ENCODE measurements at regions not wholly inside any gene's neighbourhood (a gene's known extent, or its start where the extent isn't known, plus 50 kb on each side); places are given as distances from the start of the nearest gene placed in this dataset.

- Histone ChIP-seq H3K4me1 (replicated peaks in 1 of 4; ENCODE audit: control insufficient read depth in 3 of 4, insufficient read depth in 4 of 4, low read length in 3 of 4) (no peaks in the 10 kb centered on the region), H4K20me1 (replicated peaks in 1 of 2; ENCODE audit: control insufficient read depth in 1 of 2, insufficient read depth in 2 of 2, low read length in 2 of 2) (no peaks in the 10 kb centered on the region), H3K23me2 (ENCODE audit: low read depth, low read length) (no peaks in the 10 kb centered on the region), H3K4me3 (ENCODE audit: extremely low read depth in 1 of 4, insufficient read depth in 2 of 4, low read depth in 3 of 4, low read length in 4 of 4) (no peak overlapping the region), H3K18ac (ENCODE audit: extremely low read depth, low read length) (no peak overlapping the region), H4K5ac (ENCODE audit: insufficient read length, low read depth, low read length) (no peak overlapping the region), H3K9me3 (ENCODE audit: insufficient read depth in 2 of 2, low read depth in 1 of 2, low read length in 1 of 2) (no peaks in the 10 kb centered on the region), H4K91ac (replicated peaks; ENCODE audit: insufficient read length, low read length) (no peak overlapping the region), H3K23ac (ENCODE audit: insufficient read length) (no peak overlapping the region), H2AFZ (ENCODE audit: low read length) (no peak overlapping the region), H2BK20ac (ENCODE audit: low read length) (no peak overlapping the region), H3K36me3 (ENCODE audit: control insufficient read depth in 2 of 4, insufficient read depth in 4 of 4, low read length in 3 of 4) (no peaks in the 10 kb centered on the region), H4K8ac (ENCODE audit: extremely low read depth, insufficient read depth, low read length) (no peak overlapping the region), H3K79me2 (ENCODE audit: control insufficient read depth in 1 of 2, insufficient read depth in 2 of 2, low read length in 2 of 2) (no peaks in the 10 kb centered on the region), H2BK12ac (ENCODE audit: low read depth, low read length) (no peak overlapping the region), H3K14ac (ENCODE audit: insufficient read length) (no peak overlapping the region), H3K9ac (replicated peaks in 1 of 4; ENCODE audit: extremely low read depth in 1 of 4, low read depth in 3 of 4, low read length in 3 of 4) (no peak overlapping the region), H2BK120ac (replicated peaks; ENCODE audit: low read depth, low read length) (no peak overlapping the region), H3K79me1 (ENCODE audit: low read depth, low read length) (no peaks in the 10 kb centered on the region), H3K4me2 (ENCODE audit: insufficient read depth in 1 of 2, low read depth in 2 of 2, low read length in 2 of 2) (no peak overlapping the region), H3K56ac (replicated peaks; ENCODE audit: insufficient read length, low read depth, low read length) (no peak overlapping the region), H2BK5ac (ENCODE audit: low read depth, low read length) (no peak overlapping the region), H3K27ac (ENCODE audit: low read depth, low read length) (no peak overlapping the region), H2AK5ac (ENCODE audit: low read depth, low read length) (no peak overlapping the region), H3K4ac (replicated peaks; ENCODE audit: insufficient read length, low read depth, low read length) (no peak overlapping the region), H2BK15ac (ENCODE audit: low read length) (no peak overlapping the region), H3K27me3 (replicated peaks in 1 of 4; ENCODE audit: control insufficient read depth in 3 of 4, extremely low read depth in 1 of 4, insufficient read depth in 3 of 4, low read length in 3 of 4) (peaks cover 0 to 1% (median 0%) of the 10 kb centered on the region in 4 experiments; a peak in 1 of 7 replicates)
- no peak for DNase-seq (ENCODE audit: low read depth in 1 of 2, low spot score in 2 of 2)
- no peak for FAIRE-seq
- no peak for TF ChIP-seq ZNF274 (IDR thresholded peaks at IDR 0.05; ENCODE audit: borderline replicate concordance, extremely low read depth, low read length)
- no peak for TF ChIP-seq SIRT6 (IDR thresholded peaks at IDR 0.05; ENCODE audit: low read length)
- TF ChIP-seq RBBP5 (IDR thresholded peaks at IDR 0.05; ENCODE audit: borderline replicate concordance, low read depth, low read length) = no peak
- CTCF ChIA-PET (ENCODE audit: partially characterized antibody) = interaction anchor here (0.6 kb wide), 1 partner anchor 1357 kb away, joined by 5 read pairs; no protein-coding TSS in a partner anchor
- POLR2A ChIA-PET (ENCODE audit: partially characterized antibody) = no interaction called here
- 91% methylated on average over 1 of the region's 1 CpG; no CpG with 5 or more reads in 1 of the 2 experiments for WGBS, 2 experiments (ENCODE audit: extremely low coverage in 1 of 2, insufficient coverage in 1 of 2, insufficient read length in 1 of 2, insufficient replicate concordance in 2 of 2, low coverage in 1 of 2, low lambda C conversion rate in 2 of 2, missing lambda C conversion rate in 1 of 2)
Observed at GRCh38 chr2:57669570-57669969, 377.0 kb upstream of the VRK2 start.

Measured in H1 (cell line).